ENCODE measurements at regions not wholly inside any gene's neighbourhood (a gene's known extent, or its start where the extent isn't known, plus 50 kb on each side); places are given as distances from the start of the nearest gene placed in this dataset.

DNA sequence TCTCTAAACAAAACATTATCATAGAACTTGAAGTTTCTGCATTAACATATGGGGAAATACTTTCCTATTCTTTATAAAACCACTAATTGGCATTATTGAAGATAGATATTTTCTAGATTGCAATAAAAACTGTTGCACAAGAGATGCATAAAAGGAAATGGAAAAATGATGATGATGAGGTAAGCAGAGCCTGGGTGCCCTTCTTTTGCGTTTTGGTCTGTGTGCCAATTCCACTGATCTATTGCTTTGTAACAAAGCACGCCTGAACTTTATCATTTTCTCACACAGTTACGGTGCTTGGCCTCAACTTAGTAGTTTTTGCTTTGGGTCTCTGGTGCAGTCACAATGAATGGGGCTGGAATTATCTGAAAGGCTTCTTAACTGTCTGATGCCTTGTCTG is 450.5 kb downstream of the MAFB start:
- Histone ChIP-seq H3K4me2 (ENCODE audit: low read length) (no peak overlapping the region), H3K9me3 (ENCODE audit: low read length) (no peaks in the 10 kb centered on the region), H3K27ac (ENCODE audit: low read depth, low read length, poor library complexity, severe bottlenecking) (no peak overlapping the region), H3K79me2 (ENCODE audit: insufficient read depth, low read length) (no peaks in the 10 kb centered on the region), H3K4me3 (ENCODE audit: low read depth, low read length, poor library complexity, severe bottlenecking) (no peak overlapping the region), H3K9ac (ENCODE audit: low read length) (no peak overlapping the region), H3K27me3 (ENCODE audit: insufficient read depth, low read length) (no peaks in the 10 kb centered on the region), H3F3A (ENCODE audit: insufficient read depth, low read length) (no peaks in the 10 kb centered on the region), H3K36me3 (ENCODE audit: insufficient read depth, low read length) (no peaks in the 10 kb centered on the region), H3K4me1 (ENCODE audit: insufficient read depth, low read length, severe bottlenecking) (no peaks in the 10 kb centered on the region), H3K9me2 (ENCODE audit: low read depth, low read length) (no peaks in the 10 kb centered on the region), H2AFZ (ENCODE audit: low read length) (no peak overlapping the region), H4K20me1 (ENCODE audit: insufficient read depth, low read length) (no peaks in the 10 kb centered on the region)
- TF ChIP-seq EZH2 (IDR thresholded peaks at IDR 0.05; ENCODE audit: borderline replicate concordance, low read length) (no peak), CTCF (IDR thresholded peaks at IDR 0.05; ENCODE audit: low read length) (no peak)

DNA sequence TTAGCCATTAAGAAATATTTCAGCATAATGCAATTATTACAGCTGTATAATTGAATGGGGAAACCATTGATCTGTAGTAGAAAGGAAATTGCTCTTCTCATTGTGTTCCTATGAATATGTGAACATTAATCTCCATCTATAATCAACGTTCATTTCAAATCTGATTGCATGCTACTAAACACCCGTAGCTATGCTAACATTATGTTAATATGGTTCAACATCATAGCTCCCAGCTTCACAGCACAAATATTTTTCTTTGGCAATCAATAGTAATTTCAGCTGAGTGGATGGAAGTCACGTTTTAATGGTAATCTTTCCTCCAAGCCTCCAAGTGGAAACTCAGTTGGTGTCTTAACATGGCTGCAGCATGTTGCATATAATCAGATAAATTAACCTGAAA is 454.4 kb downstream of the MAFB start:
- H3K4me1 ChIP-seq (ENCODE audit: insufficient read depth, low read length, severe bottlenecking) = no peaks in the 10 kb centered on the region
- no peak overlapping the region for H3K9ac ChIP-seq (ENCODE audit: low read length)
- no peaks in the 10 kb centered on the region for H3K79me2 ChIP-seq (ENCODE audit: insufficient read depth, low read length)
- TF ChIP-seq CTCF (IDR thresholded peaks at IDR 0.05; ENCODE audit: low read length) (no peak), EZH2 (IDR thresholded peaks at IDR 0.05; ENCODE audit: borderline replicate concordance, low read length) (no peak)
- no peak overlapping the region for H2AFZ ChIP-seq (ENCODE audit: low read length)
- no peaks in the 10 kb centered on the region for H3F3A ChIP-seq (ENCODE audit: insufficient read depth, low read length)
- no peak overlapping the region for H3K4me3 ChIP-seq (ENCODE audit: low read depth, low read length, poor library complexity, severe bottlenecking)
- no peaks in the 10 kb centered on the region for H3K36me3 ChIP-seq (ENCODE audit: insufficient read depth, low read length)
- H3K9me3 ChIP-seq (ENCODE audit: low read length) = no peaks in the 10 kb centered on the region
- no peak overlapping the region for H3K27ac ChIP-seq (ENCODE audit: low read depth, low read length, poor library complexity, severe bottlenecking)
- no peaks in the 10 kb centered on the region for H4K20me1 ChIP-seq (ENCODE audit: insufficient read depth, low read length)
- H3K27me3 ChIP-seq (ENCODE audit: insufficient read depth, low read length) = no peaks in the 10 kb centered on the region
- H3K4me2 ChIP-seq (ENCODE audit: low read length) = no peak overlapping the region
- H3K9me2 ChIP-seq (ENCODE audit: low read depth, low read length) = no peaks in the 10 kb centered on the region

- H3K4me2 ChIP-seq (ENCODE audit: low read length) = no peak overlapping the region
- TF ChIP-seq CTCF (IDR thresholded peaks at IDR 0.05; ENCODE audit: low read length) (no peak), EZH2 (IDR thresholded peaks at IDR 0.05; ENCODE audit: borderline replicate concordance, low read length) (no peak)
- H3F3A ChIP-seq (ENCODE audit: insufficient read depth, low read length) = no peaks in the 10 kb centered on the region
- no peak overlapping the region for H3K4me3 ChIP-seq (ENCODE audit: low read depth, low read length, poor library complexity, severe bottlenecking)
- H4K20me1 ChIP-seq (ENCODE audit: insufficient read depth, low read length) = no peaks in the 10 kb centered on the region
- no peaks in the 10 kb centered on the region for H3K9me2 ChIP-seq (ENCODE audit: low read depth, low read length)
- H2AFZ ChIP-seq (ENCODE audit: low read length) = no peak overlapping the region
- no peaks in the 10 kb centered on the region for H3K36me3 ChIP-seq (ENCODE audit: insufficient read depth, low read length)
- no peaks in the 10 kb centered on the region for H3K4me1 ChIP-seq (ENCODE audit: insufficient read depth, low read length, severe bottlenecking)
- H3K9ac ChIP-seq (ENCODE audit: low read length) = no peak overlapping the region
- H3K9me3 ChIP-seq (ENCODE audit: low read length) = no peaks in the 10 kb centered on the region
- H3K27me3 ChIP-seq (ENCODE audit: insufficient read depth, low read length) = no peaks in the 10 kb centered on the region
- H3K27ac ChIP-seq (ENCODE audit: low read depth, low read length, poor library complexity, severe bottlenecking) = no peak overlapping the region
- no peaks in the 10 kb centered on the region for H3K79me2 ChIP-seq (ENCODE audit: insufficient read depth, low read length)
These were observed 455.6 kb downstream of the MAFB start for GRCh38 chr20:40233406-40233805.
